Sigmoid colon (tissue), 6 donors: ENCODE measurements at regions not wholly inside any gene's neighbourhood (a gene's known extent, or its start where the extent isn't known, plus 50 kb on each side); places are given as distances from the start of the nearest gene placed in this dataset.

ENCODE experiments used
- DNase-seq: peaks from one replicate; pipeline ENCODE4 v3.0.0-alpha.2; 2019
- H3K27ac ChIP-seq, 4 donors: fragments of 200-600 bp; sonication (generic); one replicate each; pipeline ENCODE4 v1.5.1; 2016 to 2019; ENCODE audit warnings: mild to moderate bottlenecking in 1 of 4
- H3K27me3 ChIP-seq, 3 donors: fragments of 200-600 bp; sonication (generic); one replicate each; pipeline ENCODE4 v1.5.1; 2019; ENCODE audit warnings: mild to moderate bottlenecking in 1 of 3
- H3K36me3 ChIP-seq, 4 donors: fragments of 200-600 bp; sonication (generic); one replicate each; pipeline ENCODE4 v1.5.1; 2016 to 2019
- H3K4me1 ChIP-seq, 4 donors: fragments of 200-600 bp; sonication (generic); one replicate each; pipeline ENCODE4 v1.5.1; 2017 to 2019
- H3K4me3 ChIP-seq, 4 donors: fragments of 200-600 bp; sonication (generic); one replicate each; pipeline ENCODE4 v1.5.1; 2017 to 2019; ENCODE audit warnings: mild to moderate bottlenecking in 2 of 4, moderate library complexity in 1 of 4
- H3K9me3 ChIP-seq, 4 donors: fragments of 200-600 bp in 3 of 4; sonication (generic) in 3 of 4; one replicate each; pipeline versions ENCODE4 v1.5.1 to v1.6.1; 2013 to 2019
- CTCF ChIP-seq, 4 experiments: fragments of 450-650 bp in 3 of 4; fragments of 200-600 bp in 1 of 4; IDR thresholded peaks; one replicate each; pipeline ENCODE4 v1.5.1; 2016 to 2019; ENCODE audit warnings: antibody characterized with exemption in 4 of 4, mild to moderate bottlenecking in 3 of 4, moderate library complexity in 2 of 4
- EP300 ChIP-seq, 4 donors: sonication (generic); formaldehyde crosslinking; IDR thresholded peaks; one replicate each; pipeline ENCODE4 v1.6.1; 2017; ENCODE audit warnings: antibody characterized with exemption in 4 of 4
- POLR2A ChIP-seq, 2 donors: fragments of 450-650 bp; IDR thresholded peaks; one replicate each; pipeline ENCODE4 v1.6.1; 2016; ENCODE audit warnings: antibody characterized with exemption in 2 of 2, mild to moderate bottlenecking in 2 of 2, moderate library complexity in 2 of 2
- POLR2AphosphoS5 ChIP-seq, 4 donors: sonication (generic); formaldehyde crosslinking; IDR thresholded peaks; one replicate each; pipeline ENCODE4 v1.6.1; 2017; ENCODE audit warnings: antibody characterized with exemption in 4 of 4
- WGBS, 2 donors: extraction: QIAGEN DNeasy Blood & Tissue Kit; methylation state at CpG; one replicate each; pipeline ENCODE4 v1.1.7; 2013; 5-methylcytosine and 5-hydroxymethylcytosine counted together
- intact Hi-C: fragments of 100-400 bp; cut with DNase I; formaldehyde crosslinking; loops from one replicate; pipeline ENCODE4 v1.15.1; 2023
- donor health status: healthy with polysubstance abuse.
- donor health status: healthy.

- DNase-seq, result no peak
- H3K4me1 ChIP-seq, result no peaks in the 10 kb centered on the region
- H3K9me3 ChIP-seq, result no peaks in the 10 kb centered on the region
- H3K27me3 ChIP-seq, result no peaks in the 10 kb centered on the region
- TF ChIP-seq CTCF (IDR thresholded peaks at IDR 0.05) (no peak), POLR2AphosphoS5 (IDR thresholded peaks at IDR 0.05) (no peak), POLR2A (IDR thresholded peaks at IDR 0.05) (no peak), EP300 (IDR thresholded peaks at IDR 0.05) (no peak)
- no peak overlapping the region for H3K27ac ChIP-seq
- H3K4me3 ChIP-seq, result no peak overlapping the region
- intact Hi-C loops, result no loop called here
- no peaks in the 10 kb centered on the region for H3K36me3 ChIP-seq
Observed at GRCh38 chr11:91209306-91209705, 986.5 kb upstream of the CHORDC1 start.

- intact Hi-C loops, result no loop called here
- H3K36me3 ChIP-seq, result no peaks in the 10 kb centered on the region
- no peak overlapping the region for H3K27ac ChIP-seq
- no peaks in the 10 kb centered on the region for H3K27me3 ChIP-seq
- H3K4me3 ChIP-seq, result no peak overlapping the region
- DNase-seq, result no peak
- no peaks in the 10 kb centered on the region for H3K4me1 ChIP-seq
- no peaks in the 10 kb centered on the region for H3K9me3 ChIP-seq
- TF ChIP-seq CTCF (IDR thresholded peaks at IDR 0.05) (no peak), POLR2AphosphoS5 (IDR thresholded peaks at IDR 0.05) (no peak), EP300 (IDR thresholded peaks at IDR 0.05) (no peak), POLR2A (IDR thresholded peaks at IDR 0.05) (no peak)
- 78 to 89% methylated on average over 1 of the region's 1 CpG for WGBS, 2 donors
Observed at GRCh38 chr11:91199866-91200265, 977.0 kb upstream of the CHORDC1 start.

GRCh38 chr11:91194546-91194945 lies 971.7 kb upstream of the CHORDC1 start:
- Histone ChIP-seq H3K4me1 (no peaks in the 10 kb centered on the region), H3K4me3 (no peak overlapping the region), H3K36me3 (no peaks in the 10 kb centered on the region), H3K27me3 (no peaks in the 10 kb centered on the region), H3K9me3 (no peaks in the 10 kb centered on the region), H3K27ac (no peak overlapping the region)
- intact Hi-C loops, result no loop called here
- 9 to 47% methylated on average over 2 of the region's 2 CpGs for WGBS, 2 donors
- DNase-seq, result no peak
- TF ChIP-seq CTCF (IDR thresholded peaks at IDR 0.05) (no peak), EP300 (IDR thresholded peaks at IDR 0.05) (no peak), POLR2AphosphoS5 (IDR thresholded peaks at IDR 0.05) (no peak), POLR2A (IDR thresholded peaks at IDR 0.05) (no peak)

GRCh38 chr11:91188484-91188883 lies 965.6 kb upstream of the CHORDC1 start:
- 90 to 91% methylated on average over 6 of the region's 6 CpGs for WGBS, 2 donors
- DNase-seq, result no peak
- intact Hi-C loops, result no loop called here

More at GRCh38 chr11:91188484-91188883, 965.6 kb upstream of the CHORDC1 start:
- Histone ChIP-seq H3K27ac (no peak overlapping the region), H3K27me3 (no peaks in the 10 kb centered on the region), H3K36me3 (no peaks in the 10 kb centered on the region), H3K4me1 (no peaks in the 10 kb centered on the region), H3K9me3 (no peaks in the 10 kb centered on the region), H3K4me3 (no peak overlapping the region)
- no peak for TF ChIP-seq EP300 (IDR thresholded peaks at IDR 0.05)
- no peak for TF ChIP-seq POLR2A (IDR thresholded peaks at IDR 0.05)
- no peak for TF ChIP-seq POLR2AphosphoS5 (IDR thresholded peaks at IDR 0.05)
- TF ChIP-seq CTCF (IDR thresholded peaks at IDR 0.05), result no peak
